DOHH2 (cell line): ENCODE measurements at regions not wholly inside any gene's neighbourhood (a gene's known extent, or its start where the extent isn't known, plus 50 kb on each side); places are given as distances from the start of the nearest gene placed in this dataset.

Source experiments
- EZH2phosphoT487 ChIP-seq: fragments of 200-600 bp; sonication (generic); IDR thresholded peaks from 2 replicates; pipeline ENCODE4 v1.6.1; 2017; ENCODE audit warnings: borderline replicate concordance, mild to moderate bottlenecking, antibody characterized with exemption, low read length, moderate library complexity, mixed read lengths
- TF ChIP-seq, protein P1 (sequence below): fragments of 200-600 bp; sonication (generic); IDR thresholded peaks from one replicate; pipeline ENCODE4 v1.5.1; 2014; ENCODE audit warnings: antibody characterized with exemption, mild to moderate bottlenecking, low read depth, low read length; ENCODE audit not compliant: poor library complexity, severe bottlenecking

DNA sequence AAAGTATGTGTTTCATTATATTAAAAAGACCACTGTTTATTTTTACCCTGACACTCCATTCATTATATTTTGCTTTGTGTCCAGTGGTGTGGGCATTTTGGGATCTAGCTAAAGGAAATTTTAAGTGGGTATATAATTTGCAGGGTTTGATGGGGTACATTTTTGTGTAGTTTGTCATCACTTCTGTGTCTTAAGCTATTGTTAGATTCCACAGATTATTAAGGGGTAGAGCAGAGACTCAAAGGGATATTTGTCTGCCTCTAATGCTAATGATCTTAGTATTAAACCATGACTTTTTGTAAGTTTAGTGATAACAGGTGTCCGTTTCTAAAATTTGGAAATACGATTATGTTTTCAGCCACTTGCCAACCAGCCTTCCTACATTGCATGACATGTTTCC is 731.6 kb downstream of the BRINP1 start:
- TF ChIP-seq, protein P1, sequence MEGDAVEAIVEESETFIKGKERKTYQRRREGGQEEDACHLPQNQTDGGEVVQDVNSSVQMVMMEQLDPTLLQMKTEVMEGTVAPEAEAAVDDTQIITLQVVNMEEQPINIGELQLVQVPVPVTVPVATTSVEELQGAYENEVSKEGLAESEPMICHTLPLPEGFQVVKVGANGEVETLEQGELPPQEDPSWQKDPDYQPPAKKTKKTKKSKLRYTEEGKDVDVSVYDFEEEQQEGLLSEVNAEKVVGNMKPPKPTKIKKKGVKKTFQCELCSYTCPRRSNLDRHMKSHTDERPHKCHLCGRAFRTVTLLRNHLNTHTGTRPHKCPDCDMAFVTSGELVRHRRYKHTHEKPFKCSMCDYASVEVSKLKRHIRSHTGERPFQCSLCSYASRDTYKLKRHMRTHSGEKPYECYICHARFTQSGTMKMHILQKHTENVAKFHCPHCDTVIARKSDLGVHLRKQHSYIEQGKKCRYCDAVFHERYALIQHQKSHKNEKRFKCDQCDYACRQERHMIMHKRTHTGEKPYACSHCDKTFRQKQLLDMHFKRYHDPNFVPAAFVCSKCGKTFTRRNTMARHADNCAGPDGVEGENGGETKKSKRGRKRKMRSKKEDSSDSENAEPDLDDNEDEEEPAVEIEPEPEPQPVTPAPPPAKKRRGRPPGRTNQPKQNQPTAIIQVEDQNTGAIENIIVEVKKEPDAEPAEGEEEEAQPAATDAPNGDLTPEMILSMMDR: no peak
- no peak for TF ChIP-seq EZH2phosphoT487
